Ovary (tissue), 7 donors: ENCODE measurements at regions not wholly inside any gene's neighbourhood (a gene's known extent, or its start where the extent isn't known, plus 50 kb on each side); places are given as distances from the start of the nearest gene placed in this dataset.
"Not testable (repeated sequence)": the region's sequence is repeated elsewhere in the genome, so short reads cannot be mapped to it uniquely, and the experiment has no call there.

ENCODE experiments used
- DNase-seq, 5 donors: peaks; one replicate each; pipeline ENCODE4 v3.0.0-alpha.2; 2019 to 2020
- H3K27ac ChIP-seq, 2 donors: fragments of 200-600 bp; one replicate each; pipeline versions ENCODE4 v1.5.1 to v1.8.0; 2019 to 2022
- H3K27me3 ChIP-seq: fragments of 200-600 bp; one replicate; pipeline ENCODE4 v1.8.0; 2022
- H3K36me3 ChIP-seq: fragments of 200-600 bp; sonication (generic); one replicate; pipeline ENCODE4 v1.5.1; 2019
- H3K4me1 ChIP-seq: one replicate; pipeline ENCODE4 v1.8.1; 2013; ENCODE audit warnings: mild to moderate bottlenecking, moderate library complexity; ENCODE audit not compliant: insufficient read depth
- H3K4me3 ChIP-seq: fragments of 200-600 bp; sonication (generic); one replicate; pipeline ENCODE4 v1.5.1; 2017
- H3K9me3 ChIP-seq, 2 donors: fragments of 200-600 bp in 1 of 2; sonication (generic) in 1 of 2; one replicate each; pipeline versions ENCODE4 v1.5.1 to v1.8.1; 2013 to 2019; ENCODE audit warnings: mild to moderate bottlenecking in 1 of 2, moderate library complexity in 1 of 2
- CTCF ChIP-seq, 3 donors: fragments of 450-650 bp in 2 of 3; fragments of 200-600 bp in 1 of 3; IDR thresholded peaks; one replicate each; pipeline versions ENCODE4 v1.5.1 to v1.8.0; 2016 to 2022; ENCODE audit warnings: antibody characterized with exemption in 3 of 3, mild to moderate bottlenecking in 1 of 3
- EP300 ChIP-seq: sonication (generic); formaldehyde crosslinking; IDR thresholded peaks from one replicate; pipeline ENCODE4 v1.6.1; 2017; ENCODE audit warnings: antibody characterized with exemption
- POLR2A ChIP-seq: fragments of 450-650 bp; IDR thresholded peaks from one replicate; pipeline ENCODE4 v1.6.1; 2017; ENCODE audit warnings: antibody characterized with exemption, mild to moderate bottlenecking, moderate library complexity
- WGBS, 3 donors: extraction: QIAGEN DNeasy Blood & Tissue Kit in 1 of 3; methylation state at CpG; one replicate each; pipeline versions ENCODE4 v1.1.5 to v1.1.7; 2013 to 2017; 5-methylcytosine and 5-hydroxymethylcytosine counted together
- intact Hi-C, 4 donors: fragments of 100-400 bp; cut with DNase I; formaldehyde crosslinking; loops; one replicate each; pipeline versions ENCODE4 v1.11.0 to v1.15.1; 2022 to 2023
- donor health status: DM: no; HTN: no; CAD: no; lungs with moderate emphysema.
- donor health status: DM: no; HTN: no; CAD: no.
- donor health status: Bipolar disorder and iron deficiency.
- donor health status: DM: no; HTN: no; CAD: no.
- donor health status: DM: yes; HTN: yes; CAD: no.

GRCh38 chr11:33974804-33975203 lies 76.7 kb upstream of the CAPRIN1 start:
- H3K9me3 ChIP-seq, result no peaks in the 10 kb centered on the region
- TF ChIP-seq EP300 (no peak), POLR2A (no peak), CTCF (IDR thresholded peaks at IDR 0.05) (no peak)
- H3K27me3 ChIP-seq, result no peaks in the 10 kb centered on the region
- intact Hi-C loops, result loop anchor here in 1 of 4 donors (5.0 kb wide), 1 partner anchor 118 kb away; no protein-coding TSS in a partner anchor
- H3K27ac ChIP-seq, result no peak overlapping the region
- H3K4me3 ChIP-seq, result no peak overlapping the region
- DNase-seq, result no peak
- H3K4me1 ChIP-seq, result no peaks in the 10 kb centered on the region
- no peaks in the 10 kb centered on the region for H3K36me3 ChIP-seq
- 59 to 69% (median 69%) methylated on average over 4 of the region's 4 CpGs for WGBS, 3 donors

GRCh38 chr11:33971530-33971929 lies 79.7 kb upstream of the LMO2 start:
- not testable (repeated sequence) for H3K4me3 ChIP-seq, H3K27ac ChIP-seq, H3K27me3 ChIP-seq, H3K36me3 ChIP-seq, H3K4me1 ChIP-seq, DNase-seq, H3K9me3 ChIP-seq
- 46 to 63% (median 59%) methylated on average over 12 of the region's 12 CpGs for WGBS, 3 donors
- intact Hi-C loops, result loop anchor here in 2 of 4 donors (2.0 to 5.0 kb wide), 2 partner anchors 113 to 114 kb away; no protein-coding TSS in a partner anchor

- no peak overlapping the region for H3K4me3 ChIP-seq
- intact Hi-C loops, result loop anchor here in 2 of 4 donors (2.0 to 5.0 kb wide), 2 partner anchors 112 to 114 kb away; no protein-coding TSS in a partner anchor
- 22 to 28% (median 28%) methylated on average over 8 of the region's 8 CpGs for WGBS, 3 donors
- no peaks in the 10 kb centered on the region for H3K9me3 ChIP-seq
- H3K27ac ChIP-seq, result no peak overlapping the region
- no peak for TF ChIP-seq POLR2A
- peak in 1 of 3 donors; percentile 28 for TF ChIP-seq CTCF (IDR thresholded peaks at IDR 0.05)
- TF ChIP-seq EP300, result no peak
- no peaks in the 10 kb centered on the region for H3K4me1 ChIP-seq
- DNase-seq, result peak in 2 of 5 donors; percentile 32 to 35
- H3K36me3 ChIP-seq, result no peaks in the 10 kb centered on the region
- no peaks in the 10 kb centered on the region for H3K27me3 ChIP-seq
These were observed 79.1 kb upstream of the LMO2 start for GRCh38 chr11:33970984-33971466.

- TF ChIP-seq POLR2A, result no peak
- no peak for TF ChIP-seq EP300
- TF ChIP-seq CTCF (IDR thresholded peaks at IDR 0.05), result no peak
- no peak for DNase-seq
- H3K27ac ChIP-seq, result no peak overlapping the region
- no peaks in the 10 kb centered on the region for H3K9me3 ChIP-seq
- H3K4me3 ChIP-seq, result no peak overlapping the region
- WGBS, 3 donors, result 70 to 79% (median 78%) methylated on average over 6 of the region's 6 CpGs
- no peaks in the 10 kb centered on the region for H3K36me3 ChIP-seq
- no peaks in the 10 kb centered on the region for H3K4me1 ChIP-seq
- intact Hi-C loops, result loop anchor here in 1 of 4 donors (10.0 kb wide), 1 partner anchor 113 kb away; no protein-coding TSS in a partner anchor
- no peaks in the 10 kb centered on the region for H3K27me3 ChIP-seq
These were observed 75.6 kb upstream of the LMO2 start for GRCh38 chr11:33967451-33967850.

- TF ChIP-seq POLR2A (no peak), EP300 (no peak), CTCF (IDR thresholded peaks at IDR 0.05) (no peak)
- WGBS, 3 donors, result 80 to 90% (median 85%) methylated on average over 1 of the region's 1 CpG
- H3K4me3 ChIP-seq, result no peak overlapping the region
- H3K9me3 ChIP-seq, result no peaks in the 10 kb centered on the region
- DNase-seq, result no peak
- H3K27me3 ChIP-seq, result no peaks in the 10 kb centered on the region
- intact Hi-C loops, result loop anchor here in 1 of 4 donors (10.0 kb wide), 1 partner anchor 110 kb away; no protein-coding TSS in a partner anchor
- no peaks in the 10 kb centered on the region for H3K4me1 ChIP-seq
- H3K36me3 ChIP-seq, result no peaks in the 10 kb centered on the region
- H3K27ac ChIP-seq, result no peak overlapping the region
These were observed 73.2 kb upstream of the LMO2 start for GRCh38 chr11:33965032-33965431.
